ENCODE measurements at regions not wholly inside any gene's neighbourhood (a gene's known extent, or its start where the extent isn't known, plus 50 kb on each side); places are given as distances from the start of the nearest gene placed in this dataset.
"Not testable (repeated sequence)": the region's sequence is repeated elsewhere in the genome, so short reads cannot be mapped to it uniquely, and the experiment has no call there.

DNA sequence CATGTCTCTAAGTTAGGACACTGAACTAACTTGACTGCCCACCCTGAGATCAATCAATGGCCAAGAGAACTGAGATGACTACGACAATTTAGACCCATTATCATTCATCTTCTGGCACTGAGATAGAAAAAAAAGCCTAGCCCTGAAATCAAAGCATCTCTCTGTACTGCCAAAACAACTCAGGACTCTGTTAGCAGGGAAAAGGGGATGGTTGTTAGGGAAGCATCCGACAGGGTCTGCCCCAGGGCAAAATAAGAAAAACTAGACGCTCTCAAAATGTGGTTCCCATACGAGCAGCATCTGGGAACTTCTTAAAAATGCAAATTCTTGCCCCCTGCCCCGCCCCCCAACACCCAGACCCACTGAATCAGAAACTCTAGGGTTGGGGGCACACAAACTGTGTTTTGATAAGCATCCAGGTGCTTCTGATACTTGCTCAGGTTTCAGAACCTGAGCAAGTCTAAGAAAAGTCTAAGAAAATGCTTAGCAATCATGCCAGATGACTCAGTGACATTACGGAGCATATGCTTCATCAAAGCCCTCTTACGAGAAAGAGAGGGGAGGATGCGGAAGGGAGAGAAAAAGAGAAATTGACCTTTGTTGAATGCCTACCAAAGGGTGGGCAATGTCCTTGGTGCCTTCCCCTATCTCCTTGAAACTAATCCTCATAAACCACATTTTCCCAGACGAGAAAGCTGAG lies 172.8 kb upstream of the HES1 start:
- Histone ChIP-seq H3K36me3 (ENCODE audit: insufficient read depth, low read length) (no peaks in the 10 kb centered on the region), H2AFZ (ENCODE audit: low read depth, low read length) (no peak overlapping the region), H3K9me3 (ENCODE audit: low read length) (no peaks in the 10 kb centered on the region), H3K27me3 (ENCODE audit: insufficient read depth, low read length) (no peaks in the 10 kb centered on the region), H3K4me3 (ENCODE audit: low read length) (no peak overlapping the region), H3K4me1 (ENCODE audit: insufficient read depth, low read length) (peaks cover 23% of the 10 kb centered on the region)

DNA sequence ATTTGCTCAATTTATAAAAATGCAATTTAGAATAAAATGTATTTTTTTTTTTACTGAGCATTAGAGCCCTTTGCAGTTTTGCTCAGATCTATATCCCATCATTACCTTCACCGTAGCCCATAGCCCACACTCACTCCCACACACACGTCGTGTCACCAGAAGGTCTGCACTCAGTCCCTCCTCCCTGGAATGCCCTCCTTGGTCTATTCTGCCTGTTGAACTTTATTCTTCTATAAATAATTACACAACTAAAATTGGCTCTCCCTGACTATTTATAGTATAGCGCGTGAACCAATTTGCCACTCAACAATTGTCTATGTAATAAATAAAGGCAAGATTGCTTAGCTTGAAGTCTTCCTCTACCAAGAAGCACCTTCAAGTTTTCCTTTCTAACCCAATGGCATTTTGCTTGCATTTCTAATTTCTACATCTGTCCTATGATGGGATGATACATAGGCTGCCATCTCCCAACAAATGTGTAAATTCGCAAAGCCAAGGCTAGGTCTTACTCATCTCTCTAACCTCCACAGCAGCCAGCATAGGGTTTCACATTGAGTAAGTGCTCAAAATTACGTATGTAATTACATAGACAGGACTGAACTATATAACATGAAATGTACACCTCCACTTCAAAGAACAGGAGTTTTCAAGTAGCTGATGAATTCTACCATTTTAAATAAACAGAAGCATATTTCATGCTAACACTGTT lies 172.0 kb upstream of the HES1 start:
- H3K4me1 ChIP-seq (ENCODE audit: insufficient read depth, low read length), result peaks cover 19% of the 10 kb centered on the region
- no peaks in the 10 kb centered on the region for H3K36me3 ChIP-seq (ENCODE audit: insufficient read depth, low read length)
- no peak overlapping the region for H2AFZ ChIP-seq (ENCODE audit: low read depth, low read length)
- H3K27me3 ChIP-seq (ENCODE audit: insufficient read depth, low read length), result no peaks in the 10 kb centered on the region
- H3K4me3 ChIP-seq (ENCODE audit: low read length), result no peak overlapping the region
- no peaks in the 10 kb centered on the region for H3K9me3 ChIP-seq (ENCODE audit: low read length)

DNA sequence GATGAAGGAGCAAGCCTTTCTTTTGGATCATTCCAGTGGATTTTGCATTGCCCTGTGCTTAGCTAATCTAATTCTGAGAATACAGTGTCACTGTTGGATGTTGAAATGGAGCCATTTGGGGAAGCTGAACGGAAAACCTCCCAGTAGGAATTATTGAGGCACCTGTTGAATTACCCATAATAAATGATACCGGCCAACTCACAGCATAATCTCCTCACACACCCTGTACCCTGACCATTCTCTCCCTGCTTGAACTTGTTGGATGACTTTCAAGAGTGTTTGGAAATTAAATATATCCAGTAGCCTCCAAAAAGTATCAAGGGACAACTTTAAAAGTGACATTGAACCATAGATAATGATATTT lies 171.4 kb upstream of the HES1 start:
- Histone ChIP-seq H3K9me3 (ENCODE audit: low read length) (no peaks in the 10 kb centered on the region), H2AFZ (ENCODE audit: low read depth, low read length) (no peak overlapping the region), H3K4me3 (ENCODE audit: low read length) (no peak overlapping the region), H3K4me1 (ENCODE audit: insufficient read depth, low read length) (peaks cover 19% of the 10 kb centered on the region), H3K27me3 (ENCODE audit: insufficient read depth, low read length) (no peaks in the 10 kb centered on the region), H3K36me3 (ENCODE audit: insufficient read depth, low read length) (no peaks in the 10 kb centered on the region)

- Histone ChIP-seq H3K4me1 (ENCODE audit: insufficient read depth, low read length) (peaks cover 3% of the 10 kb centered on the region), H3K36me3 (ENCODE audit: insufficient read depth, low read length) (no peaks in the 10 kb centered on the region), H3K9me3 (ENCODE audit: low read length) (no peaks in the 10 kb centered on the region), H3K4me3 (ENCODE audit: low read length) (no peak overlapping the region), H3K27me3 (ENCODE audit: insufficient read depth, low read length) (no peaks in the 10 kb centered on the region), H2AFZ (ENCODE audit: low read depth, low read length) (no peak overlapping the region)
Observed at GRCh38 chr3:193968380-193968974, 167.5 kb upstream of the HES1 start.

DNA sequence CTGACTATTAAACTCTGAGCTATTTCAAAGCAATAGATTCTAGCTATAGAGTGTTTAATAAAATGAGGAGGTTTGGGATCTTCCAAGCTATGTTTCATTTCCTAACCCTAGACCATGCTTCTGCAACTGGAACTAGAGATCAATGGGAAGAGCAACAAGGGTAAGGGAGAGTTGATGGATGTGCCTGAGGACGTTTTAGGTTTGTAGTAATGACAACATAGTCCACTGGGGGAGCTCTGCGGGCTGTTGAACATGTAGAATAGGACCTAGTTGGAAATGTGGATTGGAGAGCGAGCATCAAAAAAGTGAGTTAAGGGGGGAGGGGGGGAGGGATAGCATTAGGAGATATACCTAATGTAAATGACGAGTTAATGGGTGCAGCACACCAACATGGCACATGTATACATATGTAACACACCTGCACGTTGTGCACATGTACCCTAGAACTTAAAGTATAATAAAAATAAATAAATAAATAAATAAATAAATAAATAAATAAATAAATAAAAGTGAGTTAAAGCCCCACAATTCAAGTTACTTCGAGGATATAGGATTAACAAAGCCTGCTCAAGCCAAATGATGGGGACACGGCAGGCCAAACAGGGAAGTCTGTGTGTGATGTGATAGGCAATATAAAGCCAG lies 165.7 kb upstream of the HES1 start:
- H3K36me3 ChIP-seq (ENCODE audit: insufficient read depth, low read length); H3K4me3 ChIP-seq (ENCODE audit: low read length); H2AFZ ChIP-seq (ENCODE audit: low read depth, low read length); H3K4me1 ChIP-seq (ENCODE audit: insufficient read depth, low read length); H3K9me3 ChIP-seq (ENCODE audit: low read length); H3K27me3 ChIP-seq (ENCODE audit: insufficient read depth, low read length): not testable (repeated sequence)

- Histone ChIP-seq H3K36me3 (ENCODE audit: insufficient read depth, low read length) (no peaks in the 10 kb centered on the region), H3K9me3 (ENCODE audit: low read length) (peaks cover 2% of the 10 kb centered on the region), H3K4me1 (ENCODE audit: insufficient read depth, low read length) (peaks cover 13% of the 10 kb centered on the region), H3K27me3 (ENCODE audit: insufficient read depth, low read length) (no peaks in the 10 kb centered on the region), H2AFZ (ENCODE audit: low read depth, low read length) (no peak overlapping the region), H3K4me3 (ENCODE audit: low read length) (no peak overlapping the region)
Observed at GRCh38 chr3:193970773-193971206, 165.2 kb upstream of the HES1 start.

DNA sequence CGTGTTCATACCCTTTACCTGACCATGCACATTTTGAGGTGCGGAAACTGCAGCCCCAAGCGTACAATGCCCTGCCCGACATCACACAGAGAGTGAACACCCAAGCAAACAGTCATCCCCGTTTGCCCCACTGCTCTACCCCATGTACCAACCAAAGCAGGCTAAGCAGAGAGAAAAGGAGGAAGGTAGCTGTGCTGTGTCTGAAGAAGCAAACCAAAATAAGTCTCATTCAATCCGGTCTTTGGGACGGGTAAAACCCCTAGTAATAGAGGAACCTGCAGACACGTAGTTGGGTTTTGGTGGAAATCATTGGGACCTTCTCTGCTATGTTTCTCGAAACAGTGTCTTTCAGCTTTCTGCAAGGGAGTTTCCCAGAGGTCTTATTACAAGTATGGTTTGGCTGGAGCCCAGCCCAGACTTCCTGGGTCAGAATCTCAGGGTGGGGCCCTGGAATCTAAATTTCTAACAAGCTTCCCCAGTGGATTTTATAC lies 164.6 kb upstream of the HES1 start:
- no peaks in the 10 kb centered on the region for H3K36me3 ChIP-seq (ENCODE audit: insufficient read depth, low read length)
- peaks cover 13% of the 10 kb centered on the region for H3K4me1 ChIP-seq (ENCODE audit: insufficient read depth, low read length)
- H2AFZ ChIP-seq (ENCODE audit: low read depth, low read length), result no peak overlapping the region
- H3K4me3 ChIP-seq (ENCODE audit: low read length), result no peak overlapping the region
- H3K9me3 ChIP-seq (ENCODE audit: low read length), result peaks cover 2% of the 10 kb centered on the region
- H3K27me3 ChIP-seq (ENCODE audit: insufficient read depth, low read length), result no peaks in the 10 kb centered on the region

- Histone ChIP-seq H3K36me3 (ENCODE audit: insufficient read depth, low read length) (no peaks in the 10 kb centered on the region), H2AFZ (ENCODE audit: low read depth, low read length) (no peak overlapping the region), H3K27me3 (ENCODE audit: insufficient read depth, low read length) (no peaks in the 10 kb centered on the region), H3K9me3 (ENCODE audit: low read length) (peaks cover 2% of the 10 kb centered on the region), H3K4me3 (ENCODE audit: low read length) (no peak overlapping the region), H3K4me1 (ENCODE audit: insufficient read depth, low read length) (peaks cover 13% of the 10 kb centered on the region)
Observed at GRCh38 chr3:193971966-193972365, 164.0 kb upstream of the HES1 start.

DNA sequence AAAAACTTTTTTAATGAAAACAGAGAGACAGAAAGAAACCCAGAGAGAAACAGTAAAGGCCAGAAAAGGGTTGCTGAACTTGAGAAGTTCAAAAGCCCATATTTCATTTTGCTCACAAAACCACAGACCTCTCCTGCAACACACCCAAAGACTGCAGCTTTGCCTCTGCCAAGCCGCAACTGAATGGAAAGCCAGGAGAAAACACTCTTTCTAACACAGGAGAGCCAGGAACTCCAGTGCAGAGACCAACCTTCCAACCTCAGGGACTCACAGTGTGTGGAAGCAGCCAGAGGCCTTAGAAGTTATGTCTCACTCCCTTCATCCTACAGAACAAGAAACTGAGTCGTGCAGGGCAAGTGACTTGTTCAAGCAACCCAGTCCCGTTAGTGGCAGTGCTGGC lies 163.1 kb upstream of the HES1 start:
- H3K27me3 ChIP-seq (ENCODE audit: insufficient read depth, low read length), result no peaks in the 10 kb centered on the region
- H3K4me1 ChIP-seq (ENCODE audit: insufficient read depth, low read length), result peaks cover 16% of the 10 kb centered on the region

GRCh38 chr3:193974191-193974652 lies 161.7 kb upstream of the HES1 start:
- no peaks in the 10 kb centered on the region for H3K36me3 ChIP-seq (ENCODE audit: insufficient read depth, low read length)
- H2AFZ ChIP-seq (ENCODE audit: low read depth, low read length), result no peak overlapping the region
- H3K4me3 ChIP-seq (ENCODE audit: low read length), result no peak overlapping the region
- H3K27me3 ChIP-seq (ENCODE audit: insufficient read depth, low read length), result no peaks in the 10 kb centered on the region
- peaks cover 16% of the 10 kb centered on the region for H3K4me1 ChIP-seq (ENCODE audit: insufficient read depth, low read length)
- peaks cover 2% of the 10 kb centered on the region for H3K9me3 ChIP-seq (ENCODE audit: low read length)

More for the DNA sequence above, 163.1 kb upstream of the HES1 start:
- H2AFZ ChIP-seq (ENCODE audit: low read depth, low read length), result no peak overlapping the region
- no peaks in the 10 kb centered on the region for H3K36me3 ChIP-seq (ENCODE audit: insufficient read depth, low read length)
- peaks cover 2% of the 10 kb centered on the region for H3K9me3 ChIP-seq (ENCODE audit: low read length)
- no peak overlapping the region for H3K4me3 ChIP-seq (ENCODE audit: low read length)

DNA sequence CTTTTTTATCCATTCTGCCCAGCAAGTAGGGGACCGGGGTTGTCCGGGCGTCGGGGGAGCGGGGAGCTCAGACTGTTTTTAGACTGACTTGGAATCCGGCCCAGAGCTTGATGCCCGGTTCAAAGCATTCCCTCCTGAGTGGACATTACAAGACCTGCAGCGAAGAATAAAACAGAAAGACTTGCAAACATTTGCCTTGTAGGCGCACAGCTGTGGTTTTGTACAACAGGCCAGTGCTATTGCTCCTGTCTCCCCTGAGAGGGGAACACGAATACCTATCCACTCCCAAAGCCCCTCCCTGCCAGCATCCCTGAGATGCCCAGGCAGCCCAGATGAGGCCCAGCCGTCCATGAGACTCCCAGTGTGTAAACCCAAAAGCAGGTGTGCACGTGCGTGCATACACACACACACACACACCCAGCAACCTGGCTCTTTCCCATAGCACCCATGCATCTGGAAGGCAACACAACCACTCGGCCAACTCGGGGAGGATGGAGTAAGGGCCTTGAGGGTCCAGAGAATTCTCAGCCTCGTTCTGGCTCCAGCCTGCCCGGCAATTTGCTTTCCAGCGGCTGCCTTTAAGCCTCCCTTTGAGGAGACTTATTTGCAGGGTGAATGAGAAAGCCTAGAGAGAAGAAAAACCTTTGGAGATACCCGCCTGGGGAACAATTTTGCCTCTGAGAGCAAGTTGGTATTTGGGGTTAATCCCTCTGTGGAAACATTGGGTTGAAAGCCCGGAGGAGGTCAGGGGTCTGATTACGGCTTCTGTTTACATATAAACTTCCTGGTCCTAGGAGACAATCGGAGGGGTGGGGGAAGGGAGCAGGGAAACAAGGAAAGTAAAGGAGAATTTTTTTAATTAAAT lies 161.0 kb upstream of the HES1 start:
- H3K9me3 ChIP-seq (ENCODE audit: low read length), result peaks cover 2% of the 10 kb centered on the region
- no peak overlapping the region for H3K4me3 ChIP-seq (ENCODE audit: low read length)
- H2AFZ ChIP-seq (ENCODE audit: low read depth, low read length), result no peak overlapping the region
- H3K27me3 ChIP-seq (ENCODE audit: insufficient read depth, low read length), result no peaks in the 10 kb centered on the region
- peaks cover 16% of the 10 kb centered on the region for H3K4me1 ChIP-seq (ENCODE audit: insufficient read depth, low read length)
- H3K36me3 ChIP-seq (ENCODE audit: insufficient read depth, low read length), result no peaks in the 10 kb centered on the region

DNA sequence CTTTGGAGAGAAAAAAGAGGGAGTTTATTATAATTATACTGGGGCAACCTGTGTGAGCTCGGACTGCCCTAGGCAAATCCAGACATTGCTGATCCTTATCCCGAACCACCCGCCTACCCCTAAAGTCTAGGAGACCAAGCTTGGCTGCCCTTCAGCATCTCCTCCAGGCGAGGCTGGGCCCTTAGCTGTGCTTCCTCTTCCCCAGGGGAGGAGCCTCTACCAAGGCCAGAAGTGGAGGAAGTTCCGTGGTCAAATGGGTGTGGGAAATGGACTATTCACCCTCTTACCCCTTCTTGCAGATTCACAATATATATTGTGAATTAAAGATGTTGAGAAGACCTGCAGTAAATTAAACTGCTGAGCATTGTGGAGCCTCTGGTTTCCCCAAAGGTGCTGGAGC lies 158.3 kb upstream of the HES1 start:
- H3K9me3 ChIP-seq (ENCODE audit: low read length), result peaks cover 2% of the 10 kb centered on the region
- no peaks in the 10 kb centered on the region for H3K36me3 ChIP-seq (ENCODE audit: insufficient read depth, low read length)
- H3K4me1 ChIP-seq (ENCODE audit: insufficient read depth, low read length), result peaks cover 13% of the 10 kb centered on the region
- no peak overlapping the region for H3K4me3 ChIP-seq (ENCODE audit: low read length)
- no peaks in the 10 kb centered on the region for H3K27me3 ChIP-seq (ENCODE audit: insufficient read depth, low read length)
- no peak overlapping the region for H2AFZ ChIP-seq (ENCODE audit: low read depth, low read length)
